Endothelial cell of umbilical vein (primary cell): ENCODE measurements at regions not wholly inside any gene's neighbourhood (a gene's known extent, or its start where the extent isn't known, plus 50 kb on each side); places are given as distances from the start of the nearest gene placed in this dataset.

ENCODE experiments used
- BruUV-seq: library from RNA; stranded (reverse); fragments of 400-500 nt; replicated peaks from 2 replicates; lab custom pipeline; 2021; lab: Mats Ljungman, UMichigan
- CTCF ChIA-PET: fragments of 300-600, 350-600 bp; sonication (Branson Sonifier 250); formaldehyde crosslinking; loops from one replicate; lab custom pipeline; 2021; ENCODE audit warnings: antibody characterized with exemption, inconsistent platforms; lab: Charles Lee
- POLR2A ChIA-PET: fragments of 300-600, 350-600 bp; sonication (Branson Sonifier 250); formaldehyde crosslinking; loops from one replicate; lab custom pipeline; 2021; ENCODE audit warnings: antibody characterized with exemption, inconsistent platforms; lab: Charles Lee
- DNase-seq: peaks from one replicate; pipeline ENCODE4 v3.0.0-alpha.2; 2011; ENCODE audit warnings: low read depth, low spot score
- FAIRE-seq: peaks from 2 replicates; lab custom pipeline; 2011; peaks lifted over from hg19 to GRCh38; lab: Jason Lieb, UNC
- H2AFZ ChIP-seq: 2 replicates; pipeline ENCODE4 v1.6.0; 2012; ENCODE audit warnings: low read depth, low read length, control low read depth, inconsistent platforms
- H3K27ac ChIP-seq: 2 replicates; pipeline ENCODE4 v1.5.1; 2011; ENCODE audit warnings: low read depth, mild to moderate bottlenecking, control low read depth, low read length, moderate library complexity; ENCODE audit not compliant: insufficient read depth
- H3K27me3 ChIP-seq, 2 experiments: 2 replicates each; pipeline versions ENCODE4 v1.6.0 to v1.6.1; 2011; ENCODE audit warnings: low read length in 2 of 2, mixed read lengths in 1 of 2; ENCODE audit not compliant: control insufficient read depth in 2 of 2, insufficient read depth in 2 of 2
- H3K36me3 ChIP-seq, 2 experiments: 2 replicates in 1 of 2; 3 replicates in 1 of 2; pipeline ENCODE4 v1.5.1; 2011; ENCODE audit warnings: low read length in 2 of 2, mild to moderate bottlenecking in 1 of 2, moderate library complexity in 1 of 2; ENCODE audit not compliant: control insufficient read depth in 2 of 2, insufficient read depth in 2 of 2; ENCODE audit errors: extremely low read depth in 1 of 2
- H3K4me1 ChIP-seq: 3 replicates; pipeline ENCODE4 v1.5.1; 2011; ENCODE audit warnings: mild to moderate bottlenecking, low read length; ENCODE audit not compliant: control insufficient read depth, insufficient read depth; ENCODE audit errors: extremely low read depth
- H3K4me2 ChIP-seq: 2 replicates; pipeline ENCODE4 v1.6.1; 2011; ENCODE audit warnings: low read length, control low read depth, mixed read lengths; ENCODE audit not compliant: insufficient read depth
- H3K4me3 ChIP-seq, 3 experiments: fragments of 200-600 bp in 1 of 3; sonication (generic), shearing (Covaris generic) in 1 of 3; replicated peaks in 1 of 3; 2 replicates each; pipeline ENCODE4 v1.5.1; 2011 to 2016; ENCODE audit warnings: control low read depth in 3 of 3, low read length in 3 of 3, mild to moderate bottlenecking in 2 of 3, inconsistent platforms in 1 of 3, low read depth in 1 of 3, moderate library complexity in 1 of 3; ENCODE audit not compliant: insufficient read depth in 1 of 3
- H3K79me2 ChIP-seq: 2 replicates; pipeline ENCODE4 v1.6.0; 2012; ENCODE audit warnings: low read length, inconsistent platforms; ENCODE audit not compliant: control insufficient read depth, insufficient read depth
- H3K9ac ChIP-seq: replicated peaks from 2 replicates; pipeline ENCODE3; 2011; ENCODE audit warnings: low read length, control low read depth; ENCODE audit not compliant: insufficient read depth; ENCODE audit errors: extremely low read depth
- H3K9me1 ChIP-seq: replicated peaks from 3 replicates; pipeline ENCODE4 v1.6.0; 2011; ENCODE audit warnings: mild to moderate bottlenecking, low read length; ENCODE audit not compliant: control insufficient read depth, insufficient read depth; ENCODE audit errors: extremely low read depth
- H3K9me3 ChIP-seq: replicated peaks from 2 replicates; pipeline ENCODE4 v1.5.1; 2012; ENCODE audit warnings: low read length, inconsistent platforms; ENCODE audit not compliant: control insufficient read depth, insufficient read depth
- H4K20me1 ChIP-seq: replicated peaks from 2 replicates; pipeline ENCODE3; 2011; ENCODE audit warnings: mild to moderate bottlenecking, low read length; ENCODE audit not compliant: control insufficient read depth, insufficient read depth; ENCODE audit errors: extremely low read depth
- CTCF ChIP-seq, 2 donors: IDR thresholded peaks; 1 replicate in 1 of 2; 2 replicates in 1 of 2; pipeline ENCODE4 v1.5.1; 2011; ENCODE audit warnings: low read length in 2 of 2, mild to moderate bottlenecking in 2 of 2, moderate library complexity in 2 of 2, control low read depth in 1 of 2, inconsistent platforms in 1 of 2, low read depth in 1 of 2; ENCODE audit not compliant: insufficient read depth in 1 of 2; ENCODE audit errors: extremely low read depth in 1 of 2
- EZH2 ChIP-seq: IDR thresholded peaks from 2 replicates; pipeline ENCODE4 v1.6.1; 2012; ENCODE audit warnings: borderline replicate concordance, low read depth, mild to moderate bottlenecking, moderate library complexity, low read length, inconsistent platforms; ENCODE audit not compliant: severe bottlenecking
- FOS ChIP-seq: IDR thresholded peaks from 2 replicates; pipeline ENCODE4 v1.6.1; 2011; ENCODE audit warnings: mild to moderate bottlenecking, low read length, moderate library complexity, borderline replicate concordance; ENCODE audit not compliant: insufficient read depth
- GATA2 ChIP-seq: IDR thresholded peaks from 2 replicates; pipeline ENCODE4 v1.7.0; 2011; ENCODE audit warnings: low read depth, mild to moderate bottlenecking, moderate library complexity, mixed read lengths, low read length; ENCODE audit not compliant: insufficient read length, insufficient read depth
- JUN ChIP-seq: IDR thresholded peaks from 2 replicates; pipeline ENCODE4 v1.6.1; 2011; ENCODE audit warnings: borderline replicate concordance, low read depth; ENCODE audit not compliant: insufficient read length, insufficient read depth
- MYC ChIP-seq: IDR thresholded peaks from one replicate; pipeline ENCODE4 v1.6.1; 2011; ENCODE audit warnings: mild to moderate bottlenecking, low read depth, low read length
- POLR2A ChIP-seq: IDR thresholded peaks from 2 replicates; pipeline ENCODE4 v1.6.1; 2012; ENCODE audit warnings: low read depth, mild to moderate bottlenecking, control low read depth, low read length
- POLR2AphosphoS5 ChIP-seq: IDR thresholded peaks from 2 replicates; pipeline ENCODE4 v1.6.1; 2012; ENCODE audit warnings: low read depth, mild to moderate bottlenecking, control low read depth, low read length, moderate library complexity; ENCODE audit not compliant: insufficient read depth
- dilution Hi-C: fragments of 300-500 bp; cut with MboI; formaldehyde crosslinking; loops from one replicate; pipeline ENCODE4 v1.15.0; 2019; ENCODE audit warnings: low sequenced_read_pairs; ENCODE audit not compliant: extremely low pct_ligation_motif_present
- intact Hi-C: fragments of 100-400 bp; cut with micrococcal nuclease; formaldehyde crosslinking; loops from one replicate; pipeline ENCODE4 v1.10.0; 2022
- TF ChIP-seq, protein P1 (sequence below): IDR thresholded peaks from 2 replicates; pipeline ENCODE4 v1.6.1; 2011; ENCODE audit not compliant: insufficient read depth, insufficient read length

DNA sequence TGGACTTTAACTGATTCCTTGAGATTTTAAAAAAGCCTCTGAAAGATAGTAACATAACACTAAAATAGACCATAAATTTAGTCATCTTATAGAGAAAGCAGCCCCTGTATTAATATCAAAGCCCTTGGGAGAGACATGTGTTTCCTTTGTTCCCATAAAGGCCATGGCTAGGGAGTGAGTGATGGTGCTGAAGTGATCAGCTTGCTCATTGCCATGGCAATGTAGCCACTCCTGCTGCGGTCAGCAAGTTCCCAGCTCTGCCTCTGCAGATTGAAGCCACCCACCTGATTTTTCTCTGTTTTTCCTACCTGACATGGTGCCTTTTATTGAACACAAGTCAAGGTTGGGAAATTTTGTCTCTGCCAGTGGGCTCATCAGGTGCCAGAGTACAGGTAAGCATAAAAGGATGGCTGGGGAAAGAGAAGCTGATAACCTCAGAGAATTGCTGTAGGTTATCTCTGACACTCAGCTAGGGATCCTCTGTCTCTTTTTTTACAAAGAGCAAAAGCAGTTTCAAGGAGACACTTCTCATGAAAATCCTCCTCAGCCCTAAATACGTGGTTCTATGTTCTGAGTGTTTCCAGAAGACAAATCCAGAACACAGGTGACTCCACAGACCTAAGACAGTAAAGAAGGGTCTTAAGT is 296.3 kb upstream of the NMUR2 start:
- Histone ChIP-seq H3K4me2 (no peak overlapping the region), H3K79me2 (no peaks in the 10 kb centered on the region), H3K36me3 (no peaks in the 10 kb centered on the region), H3K4me3 (no peak overlapping the region), H3K9me1 (no peaks in the 10 kb centered on the region), H3K4me1 (no peaks in the 10 kb centered on the region), H4K20me1 (no peaks in the 10 kb centered on the region), H3K27ac (no peak overlapping the region), H3K27me3 (no peaks in the 10 kb centered on the region), H2AFZ (no peak overlapping the region), H3K9ac (no peak overlapping the region), H3K9me3 (peaks cover 2% of the 10 kb centered on the region)
- TF ChIP-seq JUN (no peak), POLR2A (no peak), MYC (no peak), POLR2AphosphoS5 (no peak), EZH2 (no peak), CTCF (IDR thresholded peaks at IDR 0.05; ENCODE audit: extremely low read depth in 1 of 2, insufficient read depth in 1 of 2, low read depth in 1 of 2, low read length in 2 of 2) (no peak), FOS (no peak), GATA2 (no peak)
- TF ChIP-seq, protein P1, sequence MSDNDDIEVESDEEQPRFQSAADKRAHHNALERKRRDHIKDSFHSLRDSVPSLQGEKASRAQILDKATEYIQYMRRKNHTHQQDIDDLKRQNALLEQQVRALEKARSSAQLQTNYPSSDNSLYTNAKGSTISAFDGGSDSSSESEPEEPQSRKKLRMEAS: no peak
- intact Hi-C loops (no loop called here), dilution Hi-C loops (no loop called here)
- DNase-seq: no peak
- ChIA-PET CTCF (no interaction called here), POLR2A (no interaction called here)
- FAIRE-seq: no peak
- no TSS peak for BruUV-seq
